GM12878 (cell line): ENCODE measurements at regions not wholly inside any gene's neighbourhood (a gene's known extent, or its start where the extent isn't known, plus 50 kb on each side); places are given as distances from the start of the nearest gene placed in this dataset.

ENCODE experiments used
- ATAC-seq: fragments of 200-7000 bp; cut with Tn5 transposase; 3 replicates; pipeline ENCODE4 v1.9.1; 2020; ENCODE audit warnings: mild to moderate bottlenecking, moderate library complexity
- BruUV-seq: library from RNA; stranded (reverse); fragments of 400-500 nt; replicated peaks from 2 replicates; lab custom pipeline; 2021; lab: Mats Ljungman, UMichigan
- CTCF ChIA-PET: fragments of 300-600 bp; sonication (Branson Sonifier 250); formaldehyde crosslinking; extraction: SDS; loops from one replicate; lab custom pipeline; 2021; ENCODE audit warnings: inconsistent platforms; lab: Yijun Ruan, JAX
- POLR2A ChIA-PET: fragments of 350-600 bp; formaldehyde crosslinking; extraction: SDS; loops from one replicate; lab custom pipeline; 2021; ENCODE audit warnings: inconsistent platforms; lab: Charles Lee
- RAD21 ChIA-PET: fragments of 300-600 bp; sonication (Branson Sonifier 250); formaldehyde crosslinking; loops from one replicate; lab custom pipeline; 2023; ENCODE audit warnings: antibody characterized with exemption; ENCODE audit not compliant: unreplicated experiment; lab: Charles Lee
- SMC1A ChIA-PET: fragments of 300-600 bp; sonication (Branson Sonifier 250); formaldehyde crosslinking; loops from one replicate; lab custom pipeline; 2023; ENCODE audit not compliant: unreplicated experiment, uncharacterized antibody; lab: Charles Lee
- DNase-seq: peaks from one replicate; pipeline ENCODE4 v3.0.0-alpha.2; 2011; ENCODE audit warnings: low read depth, low spot score
- FAIRE-seq: peaks from 3 replicates; lab custom pipeline; 2011; peaks lifted over from hg19 to GRCh38; lab: Jason Lieb, UNC
- H2AFZ ChIP-seq: 2 replicates; pipeline ENCODE4 v1.6.0; 2011; ENCODE audit warnings: low read depth, low read length, control low read depth; ENCODE audit not compliant: control insufficient read depth
- H3K27ac ChIP-seq: 2 replicates; pipeline ENCODE4 v1.5.1; 2011; ENCODE audit warnings: control low read depth; ENCODE audit not compliant: control insufficient read depth, insufficient read depth
- H3K27me3 ChIP-seq, 2 experiments: replicated peaks in 1 of 2; 2 replicates each; pipeline versions ENCODE4 v1.6.0 to v1.6.1; 2011; ENCODE audit warnings: low read length in 1 of 2; ENCODE audit not compliant: control insufficient read depth in 2 of 2, insufficient read depth in 2 of 2
- H3K36me3 ChIP-seq, 2 experiments: 2 replicates each; pipeline ENCODE4 v1.5.1; 2011; ENCODE audit warnings: low read length in 1 of 2; ENCODE audit not compliant: control insufficient read depth in 2 of 2, insufficient read depth in 2 of 2
- H3K4me1 ChIP-seq: 2 replicates; pipeline ENCODE4 v1.6.1; 2011; ENCODE audit warnings: mild to moderate bottlenecking, low read length, moderate library complexity, mixed read lengths; ENCODE audit not compliant: control insufficient read depth, insufficient read depth
- H3K4me2 ChIP-seq: 2 replicates; pipeline ENCODE4 v1.6.0; 2011; ENCODE audit warnings: control low read depth; ENCODE audit not compliant: control insufficient read depth, insufficient read depth
- H3K4me3 ChIP-seq: fragments of 200-600 bp; sonication (generic); 2 replicates; pipeline ENCODE4 v1.5.1; 2016
- H3K79me2 ChIP-seq: 2 replicates; pipeline ENCODE4 v1.6.0; 2011; ENCODE audit warnings: low read length; ENCODE audit not compliant: control insufficient read depth, insufficient read depth
- H3K9ac ChIP-seq: 2 replicates; pipeline ENCODE4 v1.8.0; 2011; ENCODE audit warnings: low read length, control low read depth, mixed read lengths; ENCODE audit not compliant: control insufficient read depth, insufficient read depth
- H3K9me3 ChIP-seq: replicated peaks from 3 replicates; pipeline ENCODE4 v1.5.1; 2011; ENCODE audit warnings: mild to moderate bottlenecking, low read length; ENCODE audit not compliant: control insufficient read depth, insufficient read depth
- H4K20me1 ChIP-seq: 2 replicates; pipeline ENCODE4 v1.6.0; 2011; ENCODE audit not compliant: control insufficient read depth, insufficient read depth
- ATF3 ChIP-seq: IDR thresholded peaks from 2 replicates; pipeline ENCODE4 v1.6.1; 2011; ENCODE audit warnings: low read depth, mild to moderate bottlenecking, low read length, moderate library complexity, borderline replicate concordance; ENCODE audit errors: extremely low read depth
- E2F4 ChIP-seq: IDR thresholded peaks from 2 replicates; pipeline ENCODE4 v1.6.1; 2012; ENCODE audit warnings: low read depth, low read length, improper control_type of control experiment
- EED ChIP-seq: sonication (generic); IDR thresholded peaks from 2 replicates; pipeline ENCODE4 v1.6.1; 2016; ENCODE audit warnings: antibody characterized with exemption, low read depth
- EZH2 ChIP-seq: IDR thresholded peaks from 2 replicates; pipeline ENCODE4 v1.6.1; 2012; ENCODE audit warnings: low read depth, mild to moderate bottlenecking, control low read depth, inconsistent platforms, low read length, borderline replicate concordance; ENCODE audit not compliant: control insufficient read depth
- FOXK2 ChIP-seq: fragments of 450-650 bp; IDR thresholded peaks from 2 replicates; pipeline ENCODE4 v1.6.1; 2017; ENCODE audit warnings: mild to moderate bottlenecking, moderate library complexity
- GABPA ChIP-seq: IDR thresholded peaks from 2 replicates; pipeline ENCODE4 v1.6.1; 2014; ENCODE audit warnings: antibody characterized with exemption, low read depth, mild to moderate bottlenecking, inconsistent platforms
- IRF5 ChIP-seq: fragments of 450-650 bp; IDR thresholded peaks from 2 replicates; pipeline ENCODE4 v1.6.1; 2017; ENCODE audit warnings: borderline replicate concordance
- JUND ChIP-seq: IDR thresholded peaks from 2 replicates; pipeline ENCODE4 v1.6.1; 2012; ENCODE audit warnings: low read depth, mild to moderate bottlenecking, low read length, improper control_type of control experiment, moderate library complexity
- LARP7 ChIP-seq: fragments of 450-650 bp; IDR thresholded peaks from 2 replicates; pipeline ENCODE4 v1.6.1; 2017; ENCODE audit warnings: mild to moderate bottlenecking
- MEF2B ChIP-seq: fragments of 450-650 bp; IDR thresholded peaks from 2 replicates; pipeline ENCODE4 v1.6.1; 2018; ENCODE audit warnings: mild to moderate bottlenecking, moderate library complexity; ENCODE audit not compliant: partially characterized antibody, poor library complexity, severe bottlenecking
- MXI1 ChIP-seq: fragments of 150-350 bp; IDR thresholded peaks from 2 replicates; pipeline ENCODE4 v1.6.1; 2011; ENCODE audit warnings: low read depth, mild to moderate bottlenecking, inconsistent platforms, low read length, improper control_type of control experiment
- PBX3 ChIP-seq: IDR thresholded peaks from 2 replicates; pipeline ENCODE4 v1.6.1; 2011; ENCODE audit warnings: mild to moderate bottlenecking, low read depth, low read length, moderate library complexity; ENCODE audit not compliant: insufficient replicate concordance
- REST ChIP-seq: IDR thresholded peaks from 2 replicates; pipeline ENCODE4 v1.6.1; 2012; ENCODE audit warnings: mild to moderate bottlenecking, low read depth, low read length
- SMC3 ChIP-seq: IDR thresholded peaks from 2 replicates; pipeline ENCODE4 v1.6.1; 2011; ENCODE audit warnings: low read length, improper control_type of control experiment, borderline replicate concordance
- STAT1 ChIP-seq: fragments of 450-650 bp; conservative IDR thresholded peaks from 2 replicates; pipeline ENCODE4 v1.6.1; 2014; ENCODE audit warnings: antibody characterized with exemption, mild to moderate bottlenecking
- TARDBP ChIP-seq: IDR thresholded peaks from 2 replicates; pipeline ENCODE4 v1.6.1; 2016; ENCODE audit warnings: borderline replicate concordance
- ZBED1 ChIP-seq: IDR thresholded peaks from 2 replicates; pipeline ENCODE4 v1.6.1; 2016; ENCODE audit warnings: borderline replicate concordance
- ZNF384 ChIP-seq: IDR thresholded peaks from 2 replicates; pipeline ENCODE4 v1.6.1; 2012; ENCODE audit warnings: low read depth, mild to moderate bottlenecking, low read length, improper control_type of control experiment, borderline replicate concordance
- WGBS: methylation state at CpG from one replicate; pipeline ENCODE4 v1.1.6; 2016; ENCODE audit warnings: low lambda C conversion rate; ENCODE audit not compliant: insufficient replicate concordance, insufficient coverage; ENCODE audit errors: missing lambda C conversion rate; 5-methylcytosine and 5-hydroxymethylcytosine counted together
- in situ Hi-C: fragments of 300-500 bp; cut with MboI; formaldehyde crosslinking; loops from 9 replicates; pipeline ENCODE4 v1.14.3; 2018; ENCODE audit warnings: mixed read lengths
- intact Hi-C: fragments of 100-400 bp; cut with micrococcal nuclease; formaldehyde crosslinking; loops from one replicate; pipeline ENCODE4 v1.14.2; 2022; ENCODE audit not compliant: unreplicated experiment

- RAD21 ChIA-PET = no interaction called here
- CTCF ChIA-PET = no interaction called here
- 3% methylated on average over 2 of the region's 2 CpGs for WGBS
- H2AFZ ChIP-seq = no peak overlapping the region
- DNase-seq (no peak), FAIRE-seq (no peak), ATAC-seq (no peak)
- intact Hi-C loops = no loop called here
- no peak overlapping the region for H3K4me2 ChIP-seq
- no peaks in the 10 kb centered on the region for H3K79me2 ChIP-seq
- H3K9me3 ChIP-seq = no peaks in the 10 kb centered on the region
- H3K4me1 ChIP-seq = no peaks in the 10 kb centered on the region
- POLR2A ChIA-PET = no interaction called here
- H3K36me3 ChIP-seq = no peaks in the 10 kb centered on the region
- H4K20me1 ChIP-seq = no peaks in the 10 kb centered on the region
- no TSS peak for BruUV-seq
- in situ Hi-C loops = no loop called here
- no peak overlapping the region for H3K4me3 ChIP-seq
- no peaks in the 10 kb centered on the region for H3K27me3 ChIP-seq
- SMC1A ChIA-PET = interaction anchor here (0.9 to 1.3 kb wide), 2 partner anchors 9 to 11 kb away, joined by 3 to 4 read pairs; no protein-coding TSS in a partner anchor
- no peak overlapping the region for H3K27ac ChIP-seq
- H3K9ac ChIP-seq = no peak overlapping the region
- TF ChIP-seq MEF2B (no peak), LARP7 (no peak), GABPA (no peak), PBX3 (no peak), EZH2 (no peak), TARDBP (no peak), EED (no peak), REST (no peak), E2F4 (no peak), ZBED1 (no peak), IRF5 (no peak), STAT1 (no peak), FOXK2 (no peak), MXI1 (no peak), JUND (no peak), ATF3 (no peak), ZNF384 (no peak), SMC3 (no peak)
These were observed 515.0 kb downstream of the TMEM182 start for GRCh38 chr2:103276869-103277268.
